ENCODE measurements at regions not wholly inside any gene's neighbourhood (a gene's known extent, or its start where the extent isn't known, plus 50 kb on each side); places are given as distances from the start of the nearest gene placed in this dataset.
"Not testable (repeated sequence)": the region's sequence is repeated elsewhere in the genome, so short reads cannot be mapped to it uniquely, and the experiment has no call there.

- TF ChIP-seq, protein P1, sequence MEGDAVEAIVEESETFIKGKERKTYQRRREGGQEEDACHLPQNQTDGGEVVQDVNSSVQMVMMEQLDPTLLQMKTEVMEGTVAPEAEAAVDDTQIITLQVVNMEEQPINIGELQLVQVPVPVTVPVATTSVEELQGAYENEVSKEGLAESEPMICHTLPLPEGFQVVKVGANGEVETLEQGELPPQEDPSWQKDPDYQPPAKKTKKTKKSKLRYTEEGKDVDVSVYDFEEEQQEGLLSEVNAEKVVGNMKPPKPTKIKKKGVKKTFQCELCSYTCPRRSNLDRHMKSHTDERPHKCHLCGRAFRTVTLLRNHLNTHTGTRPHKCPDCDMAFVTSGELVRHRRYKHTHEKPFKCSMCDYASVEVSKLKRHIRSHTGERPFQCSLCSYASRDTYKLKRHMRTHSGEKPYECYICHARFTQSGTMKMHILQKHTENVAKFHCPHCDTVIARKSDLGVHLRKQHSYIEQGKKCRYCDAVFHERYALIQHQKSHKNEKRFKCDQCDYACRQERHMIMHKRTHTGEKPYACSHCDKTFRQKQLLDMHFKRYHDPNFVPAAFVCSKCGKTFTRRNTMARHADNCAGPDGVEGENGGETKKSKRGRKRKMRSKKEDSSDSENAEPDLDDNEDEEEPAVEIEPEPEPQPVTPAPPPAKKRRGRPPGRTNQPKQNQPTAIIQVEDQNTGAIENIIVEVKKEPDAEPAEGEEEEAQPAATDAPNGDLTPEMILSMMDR (IDR thresholded peaks at IDR 0.05) = no peak
- H3K27ac ChIP-seq = no peak overlapping the region
Measured at GRCh38 chr7:106344211-106344610, 59.4 kb upstream of the NAMPT start.

GRCh38 chr7:106342049-106342448 is 57.3 kb upstream of the NAMPT start:
- H3K36me3 ChIP-seq; H3K27me3 ChIP-seq (replicated peaks; ENCODE audit: insufficient read depth); H3K27ac ChIP-seq; ATAC-seq (ENCODE audit: insufficient number of reproducible peaks, low FRiP score, low read depth); H3K4me3 ChIP-seq; H3K4me1 ChIP-seq (ENCODE audit: control insufficient read depth in 1 of 2, low read depth in 2 of 2); DNase-seq (ENCODE audit: low spot score); H3K9me3 ChIP-seq: not testable (repeated sequence)

More at GRCh38 chr7:106344211-106344610, 59.4 kb upstream of the NAMPT start:
- Histone ChIP-seq H3K36me3 (no peaks in the 10 kb centered on the region), H3K27me3 (replicated peaks; ENCODE audit: insufficient read depth) (no peaks in the 10 kb centered on the region), H3K4me3 (no peak overlapping the region), H3K9me3 (peaks cover 8% of the 10 kb centered on the region), H3K4me1 (ENCODE audit: control insufficient read depth in 1 of 2, low read depth in 2 of 2) (peaks cover 0 to 3% of the 10 kb centered on the region in 2 donors)
- no peak for ATAC-seq (ENCODE audit: insufficient number of reproducible peaks, low FRiP score, low read depth)
- no peak for DNase-seq (ENCODE audit: low spot score)

- not testable (repeated sequence) for H3K27ac ChIP-seq; H3K4me3 ChIP-seq; H3K27me3 ChIP-seq (replicated peaks; ENCODE audit: insufficient read depth); H3K36me3 ChIP-seq; DNase-seq (ENCODE audit: low spot score); ATAC-seq (ENCODE audit: insufficient number of reproducible peaks, low FRiP score, low read depth); H3K4me1 ChIP-seq (ENCODE audit: control insufficient read depth in 1 of 2, low read depth in 2 of 2); H3K9me3 ChIP-seq
Measured at GRCh38 chr7:106340247-106340596, 55.4 kb upstream of the NAMPT start.

GRCh38 chr7:106339513-106340246 is 54.9 kb upstream of the NAMPT start:
- Histone ChIP-seq H3K9me3 (peaks cover 8% of the 10 kb centered on the region), H3K4me3 (no peak overlapping the region), H3K36me3 (no peaks in the 10 kb centered on the region), H3K4me1 (ENCODE audit: control insufficient read depth in 1 of 2, low read depth in 2 of 2) (no peaks in the 10 kb centered on the region), H3K27me3 (replicated peaks; ENCODE audit: insufficient read depth) (no peaks in the 10 kb centered on the region), H3K27ac (no peak overlapping the region)
- ATAC-seq (ENCODE audit: insufficient number of reproducible peaks, low FRiP score, low read depth) (no peak), DNase-seq (ENCODE audit: low spot score) (no peak)
- TF ChIP-seq, protein P1 (IDR thresholded peaks at IDR 0.05) = no peak

- H3K4me1 ChIP-seq (ENCODE audit: control insufficient read depth in 1 of 2, low read depth in 2 of 2) = no peaks in the 10 kb centered on the region
- no peak overlapping the region for H3K27ac ChIP-seq
- H3K36me3 ChIP-seq = no peaks in the 10 kb centered on the region
- ATAC-seq (ENCODE audit: insufficient number of reproducible peaks, low FRiP score, low read depth) (no peak), DNase-seq (ENCODE audit: low spot score) (no peak)
- no peak overlapping the region for H3K4me3 ChIP-seq
- peaks cover 8% of the 10 kb centered on the region for H3K9me3 ChIP-seq
- no peaks in the 10 kb centered on the region for H3K27me3 ChIP-seq (replicated peaks; ENCODE audit: insufficient read depth)
- TF ChIP-seq, protein P1 (IDR thresholded peaks at IDR 0.05) = no peak
Measured at GRCh38 chr7:106337754-106338153, 53.0 kb upstream of the NAMPT start.

DNA sequence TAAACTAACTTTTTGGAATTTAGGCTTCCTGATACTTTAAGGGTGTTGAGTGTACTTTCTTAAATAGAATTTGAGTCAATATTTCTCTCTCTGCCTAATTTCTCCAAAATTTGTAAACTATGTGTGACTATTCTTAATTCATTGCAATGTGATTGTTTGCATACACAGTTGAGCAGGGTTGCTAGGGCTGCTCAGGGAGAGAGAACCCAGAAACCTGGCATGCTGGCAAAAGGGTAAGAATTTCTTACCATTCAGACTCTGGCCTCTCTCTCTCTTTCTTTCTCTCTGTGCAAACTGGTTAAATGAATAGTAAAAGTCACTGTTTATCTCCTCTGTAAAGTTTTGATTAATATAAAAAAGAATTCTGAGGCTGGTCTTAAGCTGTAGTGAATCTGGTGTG is 51.0 kb upstream of the NAMPT start:
- TF ChIP-seq, protein P1 (IDR thresholded peaks at IDR 0.05) = no peak

More for the DNA sequence above, 51.0 kb upstream of the NAMPT start:
- Histone ChIP-seq H3K36me3 (no peaks in the 10 kb centered on the region), H3K27me3 (replicated peaks; ENCODE audit: insufficient read depth) (no peaks in the 10 kb centered on the region), H3K27ac (no peak overlapping the region), H3K4me3 (no peak overlapping the region), H3K4me1 (ENCODE audit: control insufficient read depth in 1 of 2, low read depth in 2 of 2) (peaks cover 0 to 2% of the 10 kb centered on the region in 2 donors), H3K9me3 (no peaks in the 10 kb centered on the region)
- DNase-seq (ENCODE audit: low spot score) (no peak), ATAC-seq (ENCODE audit: insufficient number of reproducible peaks, low FRiP score, low read depth) (no peak)

Data from thoracic aorta (tissue), 2 donors.